HL-60/S4 (cell line): ENCODE measurements at regions not wholly inside any gene's neighbourhood (a gene's known extent, or its start where the extent isn't known, plus 50 kb on each side); places are given as distances from the start of the nearest gene placed in this dataset.

ENCODE experiments used
- in situ Hi-C: fragments of 300-500 bp; cut with MboI; formaldehyde crosslinking; loops from 2 replicates; pipeline ENCODE4 v1.14.3; 2022; ENCODE audit warnings: low sequenced_read_pairs

DNA sequence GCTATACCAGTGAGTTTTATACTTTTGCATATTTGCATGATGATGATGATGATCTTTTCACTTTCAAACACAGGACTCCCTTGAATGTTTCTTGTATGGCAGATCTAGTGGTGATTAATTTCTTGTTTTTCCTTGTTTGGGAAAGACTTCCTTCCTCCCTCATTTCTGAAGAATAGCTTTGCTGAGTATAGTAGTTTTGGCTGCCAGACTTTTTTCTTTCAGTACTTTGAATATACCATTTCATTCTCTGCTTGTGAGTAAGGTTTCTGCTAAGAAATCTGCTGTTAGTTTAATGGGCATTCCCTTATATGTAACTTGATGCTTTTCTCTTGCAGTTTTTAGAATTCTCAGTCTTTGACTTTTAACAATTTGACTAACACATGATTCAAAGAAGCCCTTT is 547.4 kb upstream of the CXADR start:
- in situ Hi-C loops, result no loop called here

DNA sequence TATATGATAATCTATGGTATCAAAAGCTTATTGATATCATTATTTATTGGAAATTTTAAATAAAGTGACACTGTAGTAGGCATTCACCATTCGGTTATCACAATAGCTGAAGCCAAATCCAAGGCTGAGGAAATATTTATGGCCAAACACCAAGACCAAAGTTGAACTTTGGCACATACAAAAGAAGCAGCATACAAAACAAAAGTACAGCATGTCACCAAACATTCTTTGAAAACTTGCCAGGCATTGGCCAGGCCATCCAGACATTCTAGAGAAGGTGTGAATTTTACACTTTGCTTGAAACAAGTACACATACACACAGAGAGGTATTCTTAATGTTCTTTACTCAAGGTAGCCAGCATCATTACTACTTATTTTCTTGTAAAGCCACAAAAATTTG is 544.4 kb upstream of the CXADR start:
- in situ Hi-C loops, result no loop called here

DNA sequence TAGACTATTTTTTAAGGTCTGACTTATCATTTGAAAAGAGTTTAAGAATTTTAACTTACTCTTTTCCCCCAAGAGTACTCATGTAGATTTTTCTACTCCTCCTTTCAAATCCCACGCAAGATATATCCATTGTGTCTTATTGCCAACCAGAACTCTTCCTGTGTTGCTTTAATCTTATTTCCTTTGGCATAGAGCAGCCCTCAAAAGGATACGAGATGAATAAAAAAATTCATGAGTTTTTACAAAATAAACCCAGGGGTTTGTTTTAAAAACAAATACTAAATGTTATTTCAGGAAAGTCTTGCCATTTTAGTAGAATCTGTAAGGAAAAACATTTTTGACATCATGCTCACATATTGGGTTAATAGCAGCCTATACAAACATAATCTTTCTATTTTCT is 543.2 kb upstream of the CXADR start:
- in situ Hi-C loops, result no loop called here

DNA sequence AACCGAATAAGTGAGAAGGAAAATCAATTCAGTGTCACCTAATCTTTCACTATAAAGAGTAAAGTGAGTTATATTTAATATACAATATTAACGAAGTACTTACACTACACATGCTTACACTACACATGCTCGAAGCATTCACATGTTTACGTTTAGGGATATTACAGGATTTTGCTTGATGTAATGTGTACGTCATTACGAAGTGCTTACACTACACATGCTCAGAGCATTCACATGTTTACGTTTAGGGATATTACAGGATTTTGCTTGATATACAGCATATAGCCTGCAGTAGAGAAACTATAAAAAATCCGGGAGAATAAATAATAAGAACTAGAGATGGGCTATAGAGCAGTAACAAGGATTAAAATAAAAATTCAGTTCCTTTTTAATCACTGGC is 538.8 kb upstream of the CXADR start:
- in situ Hi-C loops, result no loop called here

DNA sequence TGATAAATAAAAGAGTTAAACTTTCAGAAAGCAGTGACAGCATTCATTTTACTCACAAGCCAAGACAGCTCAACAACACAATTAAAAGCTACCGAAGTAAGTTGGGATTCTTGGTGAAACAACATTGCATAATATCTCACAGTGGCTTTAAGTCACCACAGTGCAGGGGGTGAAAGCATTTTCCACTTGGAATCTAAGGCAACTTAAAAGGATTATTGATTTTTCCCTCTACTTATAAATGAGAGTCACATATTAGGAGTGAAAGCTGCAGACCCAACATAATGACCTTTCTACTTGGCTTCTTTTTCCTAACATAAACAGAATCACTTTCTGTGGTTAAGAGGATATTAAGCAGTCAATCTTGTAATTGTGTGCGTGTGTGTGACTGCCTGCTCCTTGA is 536.6 kb upstream of the CXADR start:
- in situ Hi-C loops, result no loop called here

DNA sequence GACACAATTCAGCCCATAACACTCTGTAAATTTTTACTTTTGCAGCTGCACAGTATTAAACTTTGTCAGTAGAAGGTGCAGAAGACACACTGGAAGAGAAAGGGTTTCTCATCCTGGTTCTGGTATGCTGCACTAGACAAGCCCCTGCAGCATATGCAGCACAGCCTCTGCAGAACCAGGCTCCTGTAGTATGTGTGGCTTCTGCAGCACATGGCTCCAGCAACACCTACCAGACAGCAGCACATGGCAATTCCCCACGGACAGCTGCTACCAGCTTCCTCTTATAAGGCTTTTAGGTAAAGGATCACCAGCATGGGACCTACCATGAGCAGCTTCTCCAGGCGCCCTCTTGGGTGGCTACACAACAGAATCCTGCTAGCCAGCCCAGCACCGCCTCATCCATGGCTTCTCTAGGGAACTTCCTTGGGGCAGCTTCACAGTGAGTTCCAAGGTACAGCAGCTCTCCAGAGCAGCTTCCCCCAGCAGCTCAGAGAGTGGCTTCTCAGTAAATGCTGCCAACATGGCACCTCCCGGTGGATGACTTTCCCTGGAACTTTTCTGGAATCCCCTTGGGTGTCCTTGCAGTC is 534.4 kb upstream of the CXADR start:
- in situ Hi-C loops, result no loop called here

DNA sequence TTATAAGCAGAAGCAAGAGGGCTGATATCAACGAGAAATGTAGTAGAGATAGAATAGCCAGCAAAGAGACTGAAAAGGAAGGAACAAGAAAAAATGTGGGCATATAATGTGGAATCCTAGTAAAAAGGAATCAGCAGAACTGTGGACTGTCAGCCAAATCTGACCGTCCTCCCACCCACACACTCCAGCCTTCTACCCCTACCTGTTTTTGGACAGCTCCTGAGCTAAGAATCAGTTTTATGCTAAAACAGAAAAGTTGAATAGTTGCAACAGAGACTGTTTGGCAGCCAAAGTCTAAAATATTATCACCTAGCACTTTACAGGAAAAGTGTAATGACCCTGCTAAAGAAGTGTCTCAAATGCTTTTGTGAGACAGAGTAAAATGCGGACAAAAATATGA is 533.3 kb upstream of the CXADR start:
- in situ Hi-C loops, result no loop called here

DNA sequence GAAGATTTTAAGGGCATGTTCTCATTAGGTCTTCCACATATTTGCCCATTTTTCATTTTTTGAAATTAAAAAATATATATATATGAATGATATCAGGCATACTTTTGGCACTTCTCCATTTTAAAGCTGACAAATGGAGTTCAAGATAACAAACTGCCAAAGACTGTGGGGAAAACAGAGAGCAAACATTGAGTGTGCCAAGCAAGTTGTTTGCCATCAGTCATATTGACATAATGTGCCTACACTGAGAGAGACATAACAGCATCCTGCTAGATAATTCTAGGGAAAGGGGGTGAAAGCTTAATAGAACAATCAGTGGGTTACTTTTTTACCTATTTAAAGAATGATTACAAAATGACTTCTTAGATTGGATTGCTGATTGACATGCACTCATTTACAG is 529.4 kb upstream of the CXADR start:
- in situ Hi-C loops, result no loop called here

DNA sequence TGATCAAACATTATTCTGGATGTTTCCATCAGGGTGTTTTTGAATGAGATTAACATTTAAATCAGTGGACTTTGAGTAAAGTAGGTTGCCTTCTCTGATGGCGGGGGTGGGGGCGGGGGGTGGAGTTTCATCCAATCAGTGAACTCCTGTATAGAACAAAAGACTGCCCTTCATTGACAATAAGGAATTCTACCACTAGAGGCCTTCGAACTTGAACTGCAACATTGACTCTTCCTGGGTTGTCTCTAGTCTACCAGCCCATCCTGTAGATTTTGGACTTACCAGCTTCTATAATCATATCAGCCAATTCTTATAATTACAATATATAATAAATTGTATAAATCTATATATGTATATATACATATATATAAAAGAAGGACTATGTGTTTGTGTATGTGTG is 520.4 kb upstream of the CXADR start:
- in situ Hi-C loops, result no loop called here

DNA sequence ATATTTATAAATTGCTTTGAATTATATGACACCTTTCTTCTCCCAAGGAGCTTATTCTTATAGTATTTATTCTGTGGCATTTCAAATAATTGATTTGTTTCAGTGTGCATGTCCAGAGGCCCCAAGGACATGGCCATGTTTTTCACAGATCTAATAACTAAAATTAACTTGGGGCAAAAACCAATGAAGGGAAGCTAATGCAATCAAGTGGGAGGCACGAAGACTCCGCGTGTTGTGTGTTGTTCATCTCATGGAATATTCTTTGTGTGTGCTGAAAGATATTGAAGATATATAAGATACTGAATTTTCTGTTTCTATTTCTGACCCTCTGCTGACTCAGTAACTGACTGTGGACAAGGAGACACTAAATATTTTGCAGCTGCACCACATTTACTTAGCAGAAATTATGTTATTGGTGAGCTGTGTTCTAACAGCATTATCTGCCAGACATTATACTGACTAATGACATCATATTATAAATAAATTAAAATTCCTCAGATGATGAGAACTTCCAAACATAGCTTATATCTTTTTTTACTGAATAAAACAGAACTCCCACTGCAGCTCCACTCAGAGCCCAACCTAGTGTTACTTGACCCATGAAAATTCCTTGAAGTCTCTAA is 519.3 kb upstream of the CXADR start:
- in situ Hi-C loops, result no loop called here

DNA sequence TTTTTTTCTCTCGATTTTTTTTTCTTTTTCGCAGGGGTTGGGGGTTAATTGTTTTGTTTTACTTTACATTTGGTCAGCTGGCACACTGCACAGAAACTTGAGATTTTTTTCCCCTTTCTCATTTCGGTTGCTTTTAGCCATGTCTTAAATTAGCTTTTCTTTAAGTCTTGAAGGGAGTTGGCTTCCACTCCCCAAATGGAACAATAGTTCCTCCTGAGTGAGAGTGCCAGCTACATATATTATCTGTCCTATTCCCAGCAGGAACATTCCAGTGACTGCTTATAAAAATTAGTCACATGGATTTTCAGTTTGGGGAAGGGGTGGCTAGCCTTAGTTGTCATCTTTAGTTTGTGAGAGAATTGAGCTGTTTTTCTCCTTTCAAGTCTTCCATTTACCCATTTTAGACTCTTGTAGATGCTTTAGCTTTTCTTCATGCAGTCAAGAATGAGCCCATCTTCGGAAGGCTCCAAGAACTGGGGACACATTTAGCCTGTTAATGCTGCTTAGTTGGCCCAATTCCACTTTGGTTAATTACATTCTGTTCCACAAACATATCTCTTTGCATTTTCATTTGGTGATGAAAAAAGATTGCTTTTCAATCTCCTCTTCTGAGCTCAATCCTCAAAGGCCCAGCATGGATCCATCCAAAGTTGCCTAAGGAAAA is 510.1 kb upstream of the CXADR start:
- in situ Hi-C loops, result no loop called here

DNA sequence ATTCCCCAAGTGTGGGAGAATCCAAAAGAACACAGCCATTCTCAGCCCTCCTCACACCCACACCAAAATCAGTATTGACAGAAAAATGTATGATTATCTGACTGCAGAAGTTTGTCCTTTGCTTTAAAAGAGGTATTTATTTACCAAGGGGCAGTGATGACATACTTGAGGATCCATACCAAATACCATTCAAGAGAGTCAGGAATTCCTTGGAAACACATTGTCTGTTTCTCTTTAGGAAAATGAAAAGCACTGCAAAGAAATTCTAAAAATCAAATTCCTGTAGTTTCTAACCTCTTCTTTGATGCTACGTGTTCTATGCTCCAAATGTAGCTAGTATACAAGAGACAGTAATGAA is 509.6 kb upstream of the CXADR start:
- in situ Hi-C loops, result no loop called here

DNA sequence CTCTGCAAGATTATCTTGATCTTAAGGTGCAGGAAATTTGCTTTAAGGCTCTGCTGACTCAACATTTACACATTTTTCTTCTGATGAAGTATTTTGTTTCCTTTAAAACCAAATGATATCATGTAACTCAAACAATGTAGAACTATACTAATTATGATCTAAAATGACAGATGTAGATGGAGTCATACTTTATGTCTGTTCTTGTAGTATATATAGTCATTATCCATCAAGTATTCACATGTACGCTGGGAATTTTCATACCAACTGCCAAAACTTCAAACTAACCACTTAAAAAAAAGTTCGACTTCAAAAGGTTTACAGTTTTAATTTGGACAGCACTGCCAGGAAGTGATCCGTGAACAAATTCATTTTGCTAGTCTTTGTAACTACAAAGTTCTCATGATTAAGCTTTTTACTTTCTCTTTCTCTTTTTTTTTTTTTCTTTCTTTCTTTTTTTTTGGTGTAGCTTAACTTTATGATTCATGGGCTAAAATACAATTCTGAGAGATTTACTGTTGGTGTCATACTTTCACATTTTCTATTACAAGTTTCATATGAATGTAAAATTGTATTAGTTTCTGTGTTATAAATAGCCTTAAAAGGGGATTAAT is 509.0 kb upstream of the CXADR start:
- in situ Hi-C loops, result no loop called here

DNA sequence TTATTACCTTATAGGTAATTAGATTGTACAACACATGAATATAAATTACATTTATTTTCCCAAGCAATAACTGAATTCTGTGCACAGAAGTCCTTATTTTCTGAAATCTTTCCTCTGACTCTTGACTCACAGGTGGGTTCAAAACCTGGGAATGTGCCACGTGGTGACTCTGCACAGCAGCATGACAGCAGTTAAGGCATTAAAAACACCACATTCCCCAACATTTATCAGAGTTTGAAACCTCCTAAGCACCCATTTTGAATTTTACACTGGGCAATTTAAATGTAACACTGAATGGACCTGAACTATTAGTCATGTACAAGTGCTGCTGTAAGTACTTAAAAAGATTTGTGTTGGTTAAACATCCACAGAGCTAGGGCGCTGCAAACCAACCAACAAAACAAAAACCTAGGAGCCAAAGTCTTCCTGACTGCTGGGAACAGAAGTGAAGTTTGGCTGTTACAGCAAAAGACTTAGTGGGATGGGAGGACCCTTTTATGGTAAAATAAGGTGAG is 480.6 kb upstream of the CXADR start:
- in situ Hi-C loops, result no loop called here

DNA sequence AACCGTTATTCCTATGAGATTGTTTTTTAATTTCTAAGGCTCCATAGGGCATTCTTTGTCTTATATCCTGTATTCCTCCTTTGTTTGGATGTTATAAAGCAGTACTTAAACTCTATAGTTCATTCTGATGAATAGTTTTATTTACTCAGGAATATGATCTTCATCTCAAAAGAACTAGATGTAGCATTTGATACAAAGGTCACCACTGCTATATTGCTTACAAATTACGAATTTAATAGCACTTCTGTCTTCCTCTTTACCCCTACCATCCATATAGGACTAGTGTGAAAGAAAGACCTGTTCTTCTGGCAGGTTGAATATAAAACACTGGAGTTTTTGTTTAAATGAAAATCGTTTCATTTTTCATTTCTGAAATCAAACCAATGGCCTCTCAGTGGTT is 468.1 kb upstream of the CXADR start:
- in situ Hi-C loops, result no loop called here

DNA sequence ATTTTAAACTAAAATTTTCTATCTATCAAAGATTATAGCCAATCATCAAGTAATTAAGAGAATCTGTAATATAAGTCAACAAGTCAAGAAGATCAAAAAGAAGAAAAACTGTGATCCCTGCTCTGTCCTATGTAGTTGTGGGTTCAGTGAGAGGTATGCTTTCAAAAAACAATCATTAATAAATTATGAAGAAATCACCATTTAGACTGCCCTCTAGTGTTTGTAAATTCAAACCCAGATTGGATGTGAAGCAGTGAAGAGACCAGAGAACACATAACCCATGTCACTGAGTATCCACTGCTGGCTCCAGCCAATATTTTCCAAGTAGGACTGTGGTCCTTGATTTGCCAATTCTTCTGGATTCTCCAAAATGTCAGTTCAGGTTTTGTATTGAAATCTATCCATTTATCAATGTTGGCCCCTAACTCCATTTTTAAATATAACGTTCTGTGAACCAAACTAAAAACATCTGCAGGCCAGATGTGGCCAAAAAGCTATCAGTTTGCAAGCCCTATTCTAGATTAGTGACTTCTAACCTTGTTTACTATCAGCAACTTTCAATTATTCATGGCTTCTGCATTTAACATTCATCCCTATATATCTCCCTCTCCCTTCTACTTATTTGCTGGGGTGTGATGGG is 467.5 kb upstream of the CXADR start:
- in situ Hi-C loops, result no loop called here

DNA sequence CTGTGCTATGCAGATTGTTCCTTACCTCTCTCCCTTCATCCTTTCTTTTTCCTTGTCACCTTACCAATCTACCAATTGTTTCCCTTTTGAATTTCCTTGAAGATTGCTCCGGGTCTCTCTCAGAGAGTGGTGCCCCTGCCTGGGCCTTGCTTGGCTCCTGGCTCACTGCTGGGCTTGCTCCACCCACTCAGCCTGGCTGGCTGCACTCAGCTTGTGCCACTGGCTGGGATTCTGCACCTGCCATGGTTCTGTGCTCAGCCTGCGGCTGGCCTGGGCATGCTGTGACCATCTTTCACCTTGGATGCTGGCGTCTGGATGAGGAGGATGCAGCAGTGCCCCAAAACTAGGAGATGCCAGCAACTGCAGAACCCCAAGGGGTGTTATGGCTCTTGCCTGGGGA is 463.9 kb upstream of the CXADR start:
- in situ Hi-C loops, result no loop called here

DNA sequence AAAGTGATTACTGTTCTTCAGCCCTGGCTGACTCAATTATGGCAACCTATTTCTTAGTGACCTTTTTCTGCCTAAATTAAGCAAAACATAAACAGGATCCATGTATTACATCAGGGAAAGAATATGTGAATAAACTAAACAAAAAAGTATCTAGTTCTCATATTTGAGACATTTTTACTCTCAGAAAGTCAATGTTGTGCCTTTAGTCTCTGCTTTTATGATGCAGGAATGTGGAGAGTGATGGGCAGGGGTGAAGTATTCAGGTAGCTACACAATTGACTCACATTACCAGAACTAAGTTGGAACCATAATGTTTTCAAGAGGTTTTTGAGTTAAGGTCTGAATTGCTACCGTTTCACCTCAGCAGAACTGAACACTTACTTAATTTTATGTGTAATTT is 462.7 kb upstream of the CXADR start:
- in situ Hi-C loops, result no loop called here

DNA sequence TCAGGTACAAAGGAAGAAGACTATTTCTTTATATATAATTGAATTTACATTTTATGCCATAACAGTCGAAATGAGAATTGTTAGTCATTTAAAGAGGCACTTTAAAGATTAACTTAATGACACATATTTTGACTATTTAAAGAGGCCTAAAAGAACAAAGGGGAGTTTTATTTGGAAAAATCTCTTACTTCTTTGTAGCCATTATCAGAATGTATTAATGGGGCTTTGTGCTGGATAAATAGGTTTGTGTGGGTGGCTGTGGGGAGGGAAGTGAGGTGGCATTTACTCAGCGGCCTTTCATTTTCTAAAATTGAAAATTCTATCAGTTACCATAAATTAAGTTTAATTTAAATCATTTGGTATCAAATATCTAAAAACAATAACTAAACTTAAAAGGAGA is 462.2 kb upstream of the CXADR start:
- in situ Hi-C loops, result no loop called here

DNA sequence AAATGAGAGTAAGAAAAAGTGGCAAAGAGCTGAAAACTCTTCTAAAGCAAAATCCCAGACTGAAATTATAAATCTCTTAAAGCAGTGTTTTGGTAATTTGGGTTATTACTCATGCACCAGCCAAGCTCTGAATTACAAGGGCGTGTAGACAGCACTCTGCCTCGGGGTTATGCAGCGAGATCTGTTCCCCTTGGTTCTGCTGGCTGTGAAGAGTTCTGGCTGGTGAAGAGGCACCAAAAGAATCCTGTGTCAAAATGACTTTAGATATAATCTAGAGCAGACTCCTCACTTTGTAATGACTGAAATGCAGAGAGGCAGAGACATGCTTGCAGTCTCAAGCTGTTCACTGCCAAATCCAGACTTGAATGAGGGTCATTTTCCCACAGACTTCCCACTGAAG is 461.8 kb upstream of the CXADR start:
- in situ Hi-C loops, result no loop called here

DNA sequence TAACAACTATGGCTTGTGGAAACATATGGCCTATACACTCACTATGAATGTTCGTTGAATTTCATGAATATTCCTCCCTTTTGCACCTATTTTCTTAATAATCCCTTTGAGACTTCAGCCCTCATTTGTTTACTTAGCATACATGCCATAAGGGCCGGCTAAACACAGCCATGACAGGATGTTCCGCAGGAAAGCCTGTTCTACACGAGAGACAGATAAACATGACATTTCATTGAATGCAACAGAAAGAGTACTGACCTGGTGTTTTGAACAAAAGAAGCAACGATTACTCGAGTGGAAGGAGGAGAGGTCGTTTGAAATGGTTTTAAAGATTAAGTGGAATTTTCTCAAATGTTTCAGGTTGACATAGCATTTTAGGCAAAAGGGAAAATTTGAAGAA is 459.5 kb upstream of the CXADR start:
- in situ Hi-C loops, result no loop called here

DNA sequence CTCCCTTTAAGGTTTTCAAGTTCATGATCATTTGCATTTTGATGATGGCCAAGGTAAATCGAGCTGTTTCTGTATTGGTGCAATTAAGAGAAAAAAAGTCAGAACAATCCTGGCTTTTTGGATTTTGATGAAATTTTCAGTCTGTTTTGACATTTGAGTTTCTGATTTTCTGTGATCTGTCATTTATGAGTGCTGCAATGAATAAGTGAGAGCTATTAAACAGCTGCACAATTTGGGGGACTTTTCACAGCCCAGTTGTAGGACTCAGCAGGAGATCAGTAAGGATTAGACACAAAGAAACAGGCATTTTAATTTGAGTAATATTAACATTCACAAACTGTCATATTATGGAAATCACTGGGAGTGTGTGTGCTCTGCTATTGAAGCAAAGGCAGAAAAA is 452.9 kb upstream of the CXADR start:
- in situ Hi-C loops, result no loop called here
